ENCODE measurements at regions not wholly inside any gene's neighbourhood (a gene's known extent, or its start where the extent isn't known, plus 50 kb on each side); places are given as distances from the start of the nearest gene placed in this dataset.

DNA sequence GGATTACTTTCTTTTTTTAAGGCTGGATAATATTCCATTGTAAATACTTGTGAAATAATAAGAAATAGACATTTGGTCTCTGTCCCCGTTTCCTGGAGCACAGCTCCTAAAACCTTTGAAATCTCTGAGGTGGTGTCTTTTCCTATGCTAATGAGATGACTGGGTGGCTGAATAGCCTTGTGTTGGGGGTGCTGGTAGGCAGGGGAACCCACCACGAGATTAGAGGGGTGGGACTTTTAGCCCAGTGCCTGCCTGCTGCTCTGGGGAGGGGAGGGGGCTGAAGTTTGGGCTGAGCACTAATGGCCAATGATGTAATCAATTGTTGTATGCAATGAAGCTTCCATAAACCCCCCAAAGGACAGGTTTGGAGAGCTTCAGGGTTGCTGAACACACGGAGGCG lies 175.7 kb downstream of the FGF9 start:
- H3K56ac ChIP-seq (ENCODE audit: extremely low read depth, insufficient read depth, low read length): no peak overlapping the region
- no peak overlapping the region for H3K4ac ChIP-seq (ENCODE audit: low read depth, low read length)
- no peak overlapping the region for H3K14ac ChIP-seq (replicated peaks; ENCODE audit: low read depth, low read length)
- TF ChIP-seq, protein P1, sequence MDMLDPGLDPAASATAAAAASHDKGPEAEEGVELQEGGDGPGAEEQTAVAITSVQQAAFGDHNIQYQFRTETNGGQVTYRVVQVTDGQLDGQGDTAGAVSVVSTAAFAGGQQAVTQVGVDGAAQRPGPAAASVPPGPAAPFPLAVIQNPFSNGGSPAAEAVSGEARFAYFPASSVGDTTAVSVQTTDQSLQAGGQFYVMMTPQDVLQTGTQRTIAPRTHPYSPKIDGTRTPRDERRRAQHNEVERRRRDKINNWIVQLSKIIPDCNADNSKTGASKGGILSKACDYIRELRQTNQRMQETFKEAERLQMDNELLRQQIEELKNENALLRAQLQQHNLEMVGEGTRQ (IDR thresholded peaks at IDR 0.05; ENCODE audit: low read depth, low read length): no peak
- TF ChIP-seq RAD21 (IDR thresholded peaks at IDR 0.05; ENCODE audit: low read length): no peak
- no peak for TF ChIP-seq SMC3 (IDR thresholded peaks at IDR 0.05; ENCODE audit: low read depth, low read length)
- TF ChIP-seq BHLHE40 (IDR thresholded peaks at IDR 0.05; ENCODE audit: low read depth, low read length): no peak
- TF ChIP-seq MXI1 (IDR thresholded peaks at IDR 0.05; ENCODE audit: borderline replicate concordance, low read depth, low read length): no peak
- no peak for TF ChIP-seq ELK1 (IDR thresholded peaks at IDR 0.05; ENCODE audit: borderline replicate concordance, low read depth, low read length)
- no peak for TF ChIP-seq CTCF (conservative IDR thresholded peaks at IDR 0.05; ENCODE audit: low read depth, low read length)
- TF ChIP-seq CHD1 (IDR thresholded peaks at IDR 0.05; ENCODE audit: low read depth, low read length): no peak
- TF ChIP-seq MAFK (IDR thresholded peaks at IDR 0.05; ENCODE audit: low read depth, low read length): no peak
- no peak for TF ChIP-seq RFX5 (IDR thresholded peaks at IDR 0.05; ENCODE audit: low read depth, low read length)
- no peak for TF ChIP-seq CEBPB (IDR thresholded peaks at IDR 0.05; ENCODE audit: low read depth, low read length)
- no peak for TF ChIP-seq NFE2L2 (IDR thresholded peaks at IDR 0.05; ENCODE audit: low read depth, low read length)
- TF ChIP-seq MAZ (IDR thresholded peaks at IDR 0.05; ENCODE audit: borderline replicate concordance, low read depth, low read length): no peak
- no peak for TF ChIP-seq POLR2A (IDR thresholded peaks at IDR 0.05; ENCODE audit: low read depth, low read length)
- no peak for TF ChIP-seq RCOR1 (IDR thresholded peaks at IDR 0.05; ENCODE audit: insufficient replicate concordance, low read length)
- no peak overlapping the region for H2BK120ac ChIP-seq (ENCODE audit: low read depth, low read length)
- intact Hi-C loops (cut with micrococcal nuclease) (no loop called here), dilution Hi-C loops (cut with HindIII; ENCODE audit: low sequenced_read_pairs, unreplicated experiment) (no loop called here), in situ Hi-C loops (cut with MboI; ENCODE audit: low sequenced_read_pairs) (no loop called here)
- H3K27me3 ChIP-seq (ENCODE audit: control insufficient read depth, insufficient read depth, low read length): no peaks in the 10 kb centered on the region
- H3K23ac ChIP-seq (ENCODE audit: low read depth, low read length): no peak overlapping the region
- no peaks in the 10 kb centered on the region for H3K79me1 ChIP-seq (ENCODE audit: low read depth in 1 of 2, low read length in 2 of 2)
- WGBS, 2 experiments (ENCODE audit: extremely low coverage in 2 of 2, insufficient read length in 1 of 2): no CpG with 5 or more reads among the region's 4 CpGs
- ATAC-seq (ENCODE audit: low read depth) (no peak), DNase-seq (no peak)
- no peak overlapping the region for H3K18ac ChIP-seq (ENCODE audit: low read depth, low read length)
- POLR2A ChIA-PET (ENCODE audit: unreplicated experiment): no interaction called here
- no peak overlapping the region for H2BK20ac ChIP-seq (ENCODE audit: low read depth, low read length)
- H2AFZ ChIP-seq (replicated peaks; ENCODE audit: low read length, poor library complexity): no peak overlapping the region
- H3K9ac ChIP-seq (ENCODE audit: low read depth, low read length): no peak overlapping the region
- H2AK5ac ChIP-seq (ENCODE audit: low read depth, low read length): no peak overlapping the region
- H3K4me2 ChIP-seq (ENCODE audit: low read depth, low read length): no peak overlapping the region
- H4K8ac ChIP-seq (ENCODE audit: low read depth in 2 of 2, low read length in 2 of 2): no peak overlapping the region
- no peak overlapping the region for H2AK9ac ChIP-seq (replicated peaks; ENCODE audit: low read depth, low read length, poor library complexity)
- H3K27ac ChIP-seq (ENCODE audit: insufficient read depth, low read length): no peak overlapping the region
- H4K91ac ChIP-seq (ENCODE audit: insufficient read depth, low read depth, low read length): no peak overlapping the region
- no peaks in the 10 kb centered on the region for H3K36me3 ChIP-seq (ENCODE audit: control insufficient read depth, insufficient read depth, low read length)
- H2BK5ac ChIP-seq (ENCODE audit: low read depth, low read length, poor library complexity, severe bottlenecking): no peak overlapping the region
- no TSS peak for BruUV-seq (replicated peaks)
- H3K9me3 ChIP-seq (ENCODE audit: control insufficient read depth, insufficient read depth, low read length): no peaks in the 10 kb centered on the region
- H3K9me1 ChIP-seq (ENCODE audit: insufficient read depth, low read length): 0 out of 2 replicates have a peak, but pooled peaks cover 3% of the 10 kb centered on the region
- CTCF ChIA-PET: interaction anchor here (0.6 kb wide), 1 partner anchor 344 kb away, joined by 3 read pairs; no protein-coding TSS in a partner anchor
- H4K5ac ChIP-seq (ENCODE audit: low read depth, low read length): no peak overlapping the region
- H2BK15ac ChIP-seq (ENCODE audit: low read depth, low read length): no peak overlapping the region
- no peaks in the 10 kb centered on the region for H4K20me1 ChIP-seq (ENCODE audit: insufficient read depth, low read length)
- H3K4me3 ChIP-seq (ENCODE audit: insufficient read depth, low read depth, low read length): no peak overlapping the region
- peaks cover 3% of the 10 kb centered on the region for H3K4me1 ChIP-seq (ENCODE audit: control insufficient read depth, insufficient read depth, low read length)
